ENCODE measurements at regions not wholly inside any gene's neighbourhood (a gene's known extent, or its start where the extent isn't known, plus 50 kb on each side); places are given as distances from the start of the nearest gene placed in this dataset.

DNA sequence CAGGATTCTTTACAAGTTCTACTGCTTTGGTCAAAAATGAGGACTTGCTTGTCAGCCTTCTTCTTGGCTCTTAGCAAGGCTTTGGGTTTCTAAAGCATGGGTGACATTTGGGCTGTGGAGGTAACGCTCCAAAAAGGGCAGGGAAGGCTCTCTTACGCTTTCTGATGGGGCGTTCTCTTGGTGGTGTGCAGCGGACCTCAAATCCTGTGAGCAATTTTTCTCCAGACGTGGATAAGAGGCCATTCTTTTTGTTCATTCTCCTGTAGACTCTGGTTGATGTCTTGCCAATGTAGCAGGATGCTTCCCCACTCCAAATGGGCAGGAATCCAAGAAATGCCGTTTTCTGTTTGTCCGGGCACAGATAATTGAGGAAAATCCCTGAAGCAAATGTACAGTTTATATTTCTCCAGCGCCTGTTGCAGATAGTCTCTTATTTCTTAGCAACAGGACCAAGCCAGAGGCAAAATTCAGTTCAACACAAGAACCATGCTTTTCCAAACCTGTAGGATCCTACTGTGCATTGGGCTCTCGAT, 138.4 kb upstream of the NFE2L3 start:
- TF ChIP-seq, protein P1, sequence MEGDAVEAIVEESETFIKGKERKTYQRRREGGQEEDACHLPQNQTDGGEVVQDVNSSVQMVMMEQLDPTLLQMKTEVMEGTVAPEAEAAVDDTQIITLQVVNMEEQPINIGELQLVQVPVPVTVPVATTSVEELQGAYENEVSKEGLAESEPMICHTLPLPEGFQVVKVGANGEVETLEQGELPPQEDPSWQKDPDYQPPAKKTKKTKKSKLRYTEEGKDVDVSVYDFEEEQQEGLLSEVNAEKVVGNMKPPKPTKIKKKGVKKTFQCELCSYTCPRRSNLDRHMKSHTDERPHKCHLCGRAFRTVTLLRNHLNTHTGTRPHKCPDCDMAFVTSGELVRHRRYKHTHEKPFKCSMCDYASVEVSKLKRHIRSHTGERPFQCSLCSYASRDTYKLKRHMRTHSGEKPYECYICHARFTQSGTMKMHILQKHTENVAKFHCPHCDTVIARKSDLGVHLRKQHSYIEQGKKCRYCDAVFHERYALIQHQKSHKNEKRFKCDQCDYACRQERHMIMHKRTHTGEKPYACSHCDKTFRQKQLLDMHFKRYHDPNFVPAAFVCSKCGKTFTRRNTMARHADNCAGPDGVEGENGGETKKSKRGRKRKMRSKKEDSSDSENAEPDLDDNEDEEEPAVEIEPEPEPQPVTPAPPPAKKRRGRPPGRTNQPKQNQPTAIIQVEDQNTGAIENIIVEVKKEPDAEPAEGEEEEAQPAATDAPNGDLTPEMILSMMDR (IDR thresholded peaks at IDR 0.05; ENCODE audit: borderline replicate concordance, extremely low read depth, insufficient read depth) = no peak
- DNase-seq = peak in 2 of 5 donors; percentile 10 to 19
- H3K9me3 ChIP-seq (ENCODE audit: control insufficient read depth in 2 of 3, insufficient read depth in 1 of 3, low read length in 3 of 3) = peaks cover 0 to 6% (median 2%) of the 10 kb centered on the region in 3 donors
- no peaks in the 10 kb centered on the region for H3K36me3 ChIP-seq (ENCODE audit: control insufficient read depth in 2 of 3, insufficient read depth in 3 of 3, low read length in 3 of 3)
- H3K27ac ChIP-seq (ENCODE audit: low read depth in 2 of 2, low read length in 2 of 2) = no peak overlapping the region
- H3K9ac ChIP-seq (ENCODE audit: low read length in 3 of 3) = no peak overlapping the region
- intact Hi-C loops (cut with DNase I) = no loop called here
- no peak for FAIRE-seq
- no peak overlapping the region for H3K4me3 ChIP-seq (ENCODE audit: low read length in 3 of 3)
- H3K4me1 ChIP-seq (ENCODE audit: control insufficient read depth in 2 of 3, insufficient read depth in 2 of 3, low read depth in 1 of 3, low read length in 3 of 3) = no peaks in the 10 kb centered on the region
- H3K27me3 ChIP-seq (ENCODE audit: control insufficient read depth, insufficient read depth, low read length) = no peaks in the 10 kb centered on the region

DNA sequence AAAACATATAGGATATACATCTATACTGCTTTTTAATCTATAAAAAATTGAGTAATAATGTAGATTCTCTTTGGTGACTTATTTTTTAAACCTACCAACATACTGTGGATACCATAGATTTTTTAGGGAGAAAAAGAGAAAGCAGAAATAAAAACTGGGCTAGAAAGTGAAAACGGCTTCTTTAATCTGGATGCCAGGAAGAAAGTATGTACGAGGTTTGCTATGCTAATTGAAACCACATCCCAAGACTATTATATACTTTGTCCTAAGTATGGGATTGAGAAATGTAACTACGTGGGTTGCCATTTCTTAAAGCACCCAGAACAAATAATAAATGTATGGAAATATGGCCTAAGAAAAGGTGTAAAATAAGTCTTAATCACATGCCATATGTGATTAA, 129.0 kb upstream of the NFE2L3 start:
- no peak for FAIRE-seq
- no peak for DNase-seq

DNA sequence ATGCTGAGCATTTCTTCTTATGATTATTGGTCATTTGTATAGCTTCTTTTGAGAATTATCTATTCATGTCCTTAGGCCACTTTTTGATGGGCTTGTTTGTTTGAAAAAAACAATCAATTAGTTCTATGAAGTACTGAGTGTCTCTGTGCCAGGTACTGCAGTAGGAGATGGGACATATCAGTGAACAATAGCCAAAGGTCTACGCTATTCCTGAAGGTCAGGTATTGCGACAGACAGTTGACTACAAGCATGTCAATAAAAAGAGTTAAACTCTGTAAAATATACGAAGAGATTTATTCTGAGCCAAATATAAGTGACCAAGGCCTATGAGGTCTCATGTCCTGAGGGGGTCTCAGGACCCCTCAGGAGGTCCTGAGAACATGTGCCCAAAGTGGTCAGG, 122.1 kb upstream of the NFE2L3 start:
- DNase-seq = no peak
- no peak for FAIRE-seq
- Histone ChIP-seq H3K4me1 (ENCODE audit: control insufficient read depth in 2 of 3, insufficient read depth in 2 of 3, low read depth in 1 of 3, low read length in 3 of 3) (no peaks in the 10 kb centered on the region), H3K4me3 (ENCODE audit: low read length in 3 of 3) (no peak overlapping the region), H3K9me3 (ENCODE audit: control insufficient read depth in 2 of 3, insufficient read depth in 1 of 3, low read length in 3 of 3) (no peaks in the 10 kb centered on the region), H3K9ac (ENCODE audit: low read length in 3 of 3) (no peak overlapping the region), H3K27ac (ENCODE audit: low read depth in 2 of 2, low read length in 2 of 2) (no peak overlapping the region), H3K36me3 (ENCODE audit: control insufficient read depth in 2 of 3, insufficient read depth in 3 of 3, low read length in 3 of 3) (no peaks in the 10 kb centered on the region), H3K27me3 (ENCODE audit: control insufficient read depth, insufficient read depth, low read length) (no peaks in the 10 kb centered on the region)
- TF ChIP-seq, protein P1 (IDR thresholded peaks at IDR 0.05; ENCODE audit: borderline replicate concordance, extremely low read depth, insufficient read depth) = no peak
- intact Hi-C loops (cut with DNase I) = no loop called here

More for the DNA sequence above, 129.0 kb upstream of the NFE2L3 start:
- no peak overlapping the region for H3K4me3 ChIP-seq (ENCODE audit: low read length in 3 of 3)
- H3K36me3 ChIP-seq (ENCODE audit: control insufficient read depth in 2 of 3, insufficient read depth in 3 of 3, low read length in 3 of 3) = no peaks in the 10 kb centered on the region
- no peaks in the 10 kb centered on the region for H3K4me1 ChIP-seq (ENCODE audit: control insufficient read depth in 2 of 3, insufficient read depth in 2 of 3, low read depth in 1 of 3, low read length in 3 of 3)
- no peak overlapping the region for H3K27ac ChIP-seq (ENCODE audit: low read depth in 2 of 2, low read length in 2 of 2)
- TF ChIP-seq, protein P1 (IDR thresholded peaks at IDR 0.05; ENCODE audit: borderline replicate concordance, extremely low read depth, insufficient read depth) = no peak
- intact Hi-C loops (cut with DNase I) = no loop called here
- H3K27me3 ChIP-seq (ENCODE audit: control insufficient read depth, insufficient read depth, low read length) = no peaks in the 10 kb centered on the region
- no peak overlapping the region for H3K9ac ChIP-seq (ENCODE audit: low read length in 3 of 3)
- H3K9me3 ChIP-seq (ENCODE audit: control insufficient read depth in 2 of 3, insufficient read depth in 1 of 3, low read length in 3 of 3) = no peaks in the 10 kb centered on the region

DNA sequence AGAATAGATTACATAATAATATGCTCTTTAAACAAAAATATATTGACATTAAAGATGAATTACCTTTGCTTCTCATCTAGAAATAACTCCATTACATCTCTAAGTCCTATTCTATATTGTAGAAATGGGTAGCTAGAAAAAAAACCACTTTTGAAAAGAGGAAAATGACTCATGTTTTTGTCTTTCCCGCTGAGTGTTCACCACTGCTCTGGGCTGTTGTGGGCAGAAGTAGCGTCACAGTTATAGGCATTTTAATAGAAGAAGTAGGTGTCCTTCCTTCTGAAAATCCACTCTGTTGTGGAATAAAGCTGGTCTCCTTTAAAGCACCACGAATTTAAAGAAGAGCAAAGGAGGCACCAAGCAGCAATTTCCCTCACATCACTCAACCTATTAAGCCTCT, 117.6 kb upstream of the NFE2L3 start:
- FAIRE-seq = no peak
- intact Hi-C loops (cut with DNase I) = no loop called here

More for the DNA sequence above, 117.6 kb upstream of the NFE2L3 start:
- no peak overlapping the region for H3K4me3 ChIP-seq (ENCODE audit: low read length in 3 of 3)
- no peaks in the 10 kb centered on the region for H3K36me3 ChIP-seq (ENCODE audit: control insufficient read depth in 2 of 3, insufficient read depth in 3 of 3, low read length in 3 of 3)
- no peaks in the 10 kb centered on the region for H3K27me3 ChIP-seq (ENCODE audit: control insufficient read depth, insufficient read depth, low read length)
- TF ChIP-seq, protein P1 (IDR thresholded peaks at IDR 0.05; ENCODE audit: borderline replicate concordance, extremely low read depth, insufficient read depth) = no peak
- H3K27ac ChIP-seq (ENCODE audit: low read depth in 2 of 2, low read length in 2 of 2) = no peak overlapping the region
- DNase-seq = no peak
- no peak overlapping the region for H3K9ac ChIP-seq (ENCODE audit: low read length in 3 of 3)
- H3K4me1 ChIP-seq (ENCODE audit: control insufficient read depth in 2 of 3, insufficient read depth in 2 of 3, low read depth in 1 of 3, low read length in 3 of 3) = no peaks in the 10 kb centered on the region
- no peaks in the 10 kb centered on the region for H3K9me3 ChIP-seq (ENCODE audit: control insufficient read depth in 2 of 3, insufficient read depth in 1 of 3, low read length in 3 of 3)

All from kidney (tissue), 13 donors.